ENCODE measurements at regions not wholly inside any gene's neighbourhood (a gene's known extent, or its start where the extent isn't known, plus 50 kb on each side); places are given as distances from the start of the nearest gene placed in this dataset.
"Not testable (repeated sequence)": the region's sequence is repeated elsewhere in the genome, so short reads cannot be mapped to it uniquely, and the experiment has no call there.

DNA sequence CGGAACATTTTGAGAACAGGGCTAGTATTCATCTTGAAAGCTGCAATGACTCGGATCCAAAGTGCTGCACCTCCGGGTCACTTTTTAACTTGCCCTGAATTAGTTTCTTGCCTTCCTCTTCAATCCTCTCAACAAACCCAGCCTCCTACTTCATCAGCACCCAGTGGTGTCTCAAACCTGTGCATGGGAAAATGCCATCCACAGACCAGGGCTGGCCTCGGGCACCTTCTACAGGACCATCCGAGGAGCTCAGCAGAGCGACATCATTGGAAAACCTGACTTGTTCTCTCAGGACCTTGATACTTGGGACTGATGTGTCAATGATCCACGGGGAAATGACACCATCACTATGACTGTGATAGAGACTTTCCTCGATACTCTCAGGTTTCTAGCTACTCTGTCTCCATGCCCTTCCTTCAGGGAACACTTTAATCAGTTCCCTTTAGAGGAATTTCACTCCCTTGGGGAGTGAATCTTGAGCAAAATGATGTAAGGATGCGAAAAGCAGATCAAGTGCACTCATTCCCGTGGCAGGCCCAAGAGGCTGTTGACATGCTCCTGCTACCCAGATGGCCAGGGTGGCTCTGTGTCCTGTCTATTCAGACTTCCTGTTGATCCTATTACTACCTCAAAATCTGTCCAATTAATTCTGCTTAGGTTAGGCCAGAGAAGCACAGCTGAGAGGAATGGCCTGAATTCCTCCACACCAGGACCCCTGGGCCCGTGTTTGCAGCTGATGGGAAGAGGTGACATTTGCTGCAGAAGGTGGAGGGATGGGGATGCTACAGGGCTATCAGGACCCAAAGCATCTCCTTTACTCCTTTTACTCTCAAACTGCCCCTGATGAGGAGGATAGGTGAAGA, 96.5 kb upstream of the SLC25A48 start:
- 85% methylated on average over 11 of the region's 11 CpGs for WGBS

DNA sequence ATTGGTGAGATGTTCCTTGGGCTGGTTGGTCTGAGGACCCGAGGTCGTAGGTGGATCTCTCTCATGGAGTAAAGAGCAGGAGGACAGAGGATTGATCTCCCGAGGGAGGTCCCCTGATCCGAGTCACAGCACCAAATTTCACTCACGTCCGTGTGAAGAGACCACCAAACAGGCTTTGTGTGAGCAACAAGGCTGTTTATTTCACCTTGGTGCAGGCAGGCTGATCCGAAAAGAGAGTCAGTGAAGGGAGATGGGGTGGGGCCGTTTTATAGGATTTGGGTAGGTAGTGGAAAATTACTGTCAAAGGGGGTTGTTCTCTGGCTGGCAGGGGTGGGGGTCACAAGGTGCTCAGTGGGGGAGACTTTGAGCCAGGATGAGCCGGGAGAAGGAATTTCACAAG, 97.5 kb upstream of the SLC25A48 start:
- H3K9me3 ChIP-seq; intact Hi-C loops (cut with DNase I); H3K4me1 ChIP-seq; H3K27me3 ChIP-seq; H3K27ac ChIP-seq (replicated peaks in 1 of 4); H3K36me3 ChIP-seq; H3K4me3 ChIP-seq: not testable (repeated sequence)
- peak; percentile 17 for DNase-seq (ENCODE audit: extremely low spot score)
- WGBS = 91% methylated on average over 9 of the region's 9 CpGs

More for the DNA sequence above, 96.5 kb upstream of the SLC25A48 start:
- no peaks in the 10 kb centered on the region for H3K27me3 ChIP-seq
- no peaks in the 10 kb centered on the region for H3K36me3 ChIP-seq
- H3K4me1 ChIP-seq = no peaks in the 10 kb centered on the region
- H3K4me3 ChIP-seq = no peak overlapping the region
- no peak for TF ChIP-seq POLR2A (IDR thresholded peaks at IDR 0.05; ENCODE audit: low read depth)
- no peak for TF ChIP-seq POLR2AphosphoS5 (IDR thresholded peaks at IDR 0.05)
- TF ChIP-seq CTCF (IDR thresholded peaks at IDR 0.05) = no peak
- TF ChIP-seq EP300 (IDR thresholded peaks at IDR 0.05) = no peak
- no peak overlapping the region for H3K27ac ChIP-seq (replicated peaks in 1 of 4)
- peak; percentile 77 for DNase-seq (ENCODE audit: extremely low spot score)
- intact Hi-C loops (cut with DNase I) = no loop called here
- H3K9me3 ChIP-seq = no peaks in the 10 kb centered on the region

DNA sequence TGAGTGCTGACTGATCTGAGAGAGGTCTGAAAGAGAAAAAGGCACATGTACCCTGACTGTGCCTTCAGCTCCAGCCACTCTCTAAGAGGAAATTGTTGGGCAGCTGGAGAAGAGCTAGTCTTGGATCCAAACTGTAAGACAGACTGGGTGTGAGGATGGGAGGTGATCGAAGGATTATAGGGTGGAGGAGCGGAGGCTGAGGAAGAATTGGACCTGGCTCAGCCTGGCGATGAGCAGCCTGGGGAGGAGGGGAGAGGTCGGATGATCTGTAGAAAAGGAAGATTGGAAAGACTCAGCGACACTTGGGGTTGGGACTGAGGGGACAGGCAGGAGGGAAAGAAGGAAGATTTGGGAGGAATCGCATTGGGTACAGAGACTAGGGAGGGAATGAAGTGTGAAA, 98.6 kb upstream of the SLC25A48 start:
- Histone ChIP-seq H3K4me1 (no peaks in the 10 kb centered on the region), H3K27ac (replicated peaks in 1 of 4) (no peak overlapping the region), H3K27me3 (no peaks in the 10 kb centered on the region), H3K36me3 (no peaks in the 10 kb centered on the region), H3K9me3 (no peaks in the 10 kb centered on the region), H3K4me3 (no peak overlapping the region)
- 89% methylated on average over 6 of the region's 6 CpGs for WGBS
- intact Hi-C loops (cut with DNase I) = no loop called here
- DNase-seq (ENCODE audit: extremely low spot score) = peak; percentile 34
- no peak for TF ChIP-seq POLR2AphosphoS5 (IDR thresholded peaks at IDR 0.05)
- no peak for TF ChIP-seq CTCF (IDR thresholded peaks at IDR 0.05)
- no peak for TF ChIP-seq POLR2A (IDR thresholded peaks at IDR 0.05; ENCODE audit: low read depth)
- no peak for TF ChIP-seq EP300 (IDR thresholded peaks at IDR 0.05)

DNA sequence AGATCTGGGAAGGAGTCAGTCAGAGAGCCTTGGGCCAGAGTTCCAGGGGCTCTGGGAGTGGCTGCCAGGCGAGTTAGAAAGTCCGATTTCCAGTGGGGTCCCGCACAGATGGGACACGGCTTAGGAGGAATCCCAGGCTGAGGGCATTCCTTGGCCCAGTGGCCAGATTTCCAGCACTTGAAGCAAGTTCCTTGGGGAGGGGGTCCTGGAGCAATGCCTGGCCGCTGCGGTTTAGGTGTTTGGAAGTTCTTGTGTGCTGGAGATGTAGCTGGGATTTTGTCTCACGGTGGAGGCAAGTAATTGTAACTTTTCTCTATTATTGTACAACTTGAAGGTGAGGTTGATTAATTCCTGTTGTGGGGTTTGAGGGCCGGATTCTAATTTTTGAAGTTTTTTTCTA, 99.5 kb upstream of the SLC25A48 start:
- 89% methylated on average over 6 of the region's 8 CpGs for WGBS
- H3K36me3 ChIP-seq; intact Hi-C loops (cut with DNase I); H3K27me3 ChIP-seq; H3K27ac ChIP-seq (replicated peaks in 1 of 4); H3K9me3 ChIP-seq; H3K4me1 ChIP-seq; H3K4me3 ChIP-seq: not testable (repeated sequence)
- peak; percentile 90 for DNase-seq (ENCODE audit: extremely low spot score)

- H3K4me3 ChIP-seq; DNase-seq (ENCODE audit: extremely low spot score); intact Hi-C loops (cut with DNase I); H3K27ac ChIP-seq (replicated peaks in 1 of 4); H3K27me3 ChIP-seq; H3K9me3 ChIP-seq; H3K36me3 ChIP-seq; H3K4me1 ChIP-seq: not testable (repeated sequence)
- WGBS = 81% methylated on average over 1 of the region's 1 CpG
Measured at GRCh38 chr5:135731034-135731433, 103.4 kb upstream of the SLC25A48 start.

GRCh38 chr5:135730161-135730560, 104.3 kb upstream of the SLC25A48 start:
- intact Hi-C loops (cut with DNase I); DNase-seq (ENCODE audit: extremely low spot score); H3K27ac ChIP-seq (replicated peaks in 1 of 4); H3K9me3 ChIP-seq; H3K4me3 ChIP-seq; H3K4me1 ChIP-seq; H3K36me3 ChIP-seq; H3K27me3 ChIP-seq: not testable (repeated sequence)
- WGBS = 94% methylated on average over 1 of the region's 1 CpG

DNA sequence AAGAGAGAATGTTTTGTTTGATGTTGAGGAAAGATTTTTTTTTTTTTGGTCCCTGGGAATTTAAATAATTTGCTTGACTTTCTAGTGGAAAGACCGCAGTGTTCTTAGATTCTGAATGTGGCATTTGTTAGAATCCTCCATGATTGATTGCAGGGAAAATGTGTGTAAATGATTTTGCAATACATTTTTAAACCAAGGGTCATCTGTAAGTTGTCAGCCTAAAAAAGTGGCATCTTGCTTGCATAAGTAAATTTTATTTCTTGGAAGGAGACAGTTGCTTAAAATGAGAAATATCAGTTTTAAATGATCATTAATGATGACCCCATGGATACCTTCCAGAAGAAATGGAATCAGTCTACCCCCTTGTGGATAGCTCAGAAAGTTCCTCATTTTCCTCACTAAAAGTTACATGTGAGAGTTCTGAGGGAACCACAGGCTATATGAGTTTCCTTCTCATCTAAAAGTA, 105.1 kb upstream of the SLC25A48 start:
- DNase-seq (ENCODE audit: extremely low spot score) = no peak
- WGBS = 71% methylated on average over 1 of the region's 1 CpG
- no peaks in the 10 kb centered on the region for H3K4me1 ChIP-seq
- TF ChIP-seq EP300 (IDR thresholded peaks at IDR 0.05) = no peak
- no peak for TF ChIP-seq POLR2A (IDR thresholded peaks at IDR 0.05; ENCODE audit: low read depth)
- no peak for TF ChIP-seq POLR2AphosphoS5 (IDR thresholded peaks at IDR 0.05)
- TF ChIP-seq CTCF (IDR thresholded peaks at IDR 0.05) = no peak
- no peak overlapping the region for H3K4me3 ChIP-seq
- H3K27me3 ChIP-seq = no peaks in the 10 kb centered on the region
- H3K27ac ChIP-seq (replicated peaks in 1 of 4) = no peak overlapping the region
- intact Hi-C loops (cut with DNase I) = no loop called here
- H3K36me3 ChIP-seq = no peaks in the 10 kb centered on the region
- H3K9me3 ChIP-seq = no peaks in the 10 kb centered on the region
